VCaP (cell line): ENCODE measurements at regions not wholly inside any gene's neighbourhood (a gene's known extent, or its start where the extent isn't known, plus 50 kb on each side); places are given as distances from the start of the nearest gene placed in this dataset.

Source experiments
- H3K27ac ChIP-seq: fragments of 450-650 bp; 2 replicates; pipeline ENCODE4 v1.5.1; 2017
- CTCF ChIP-seq: fragments of 450-650 bp; conservative IDR thresholded peaks from 2 replicates; pipeline ENCODE4 v1.5.1; 2017; ENCODE audit warnings: mild to moderate bottlenecking, moderate library complexity

GRCh38 chr1:94332952-94333351 is 85.2 kb upstream of the ABCD3 start:
- no peak for TF ChIP-seq CTCF
- H3K27ac ChIP-seq = peak overlapping the region; percentile 30; the same call in 1 of the 2 replicates

- peak overlapping the region; percentile 30; the same call in 1 of the 2 replicates for H3K27ac ChIP-seq
- no peak for TF ChIP-seq CTCF
These were observed 85.7 kb upstream of the ABCD3 start for GRCh38 chr1:94332516-94332915.

- H3K27ac ChIP-seq = peak overlapping the region; percentile 92; the same call in 1 of the 2 replicates
- TF ChIP-seq CTCF = no peak
These were observed 88.2 kb upstream of the ABCD3 start for GRCh38 chr1:94329986-94330385.

- H3K27ac ChIP-seq = peak overlapping the region; percentile 92
- TF ChIP-seq CTCF = no peak
These were observed 88.9 kb upstream of the ABCD3 start for GRCh38 chr1:94329276-94329675.

- H3K27ac ChIP-seq = peak overlapping the region; percentile 92
- TF ChIP-seq CTCF = no peak
These were observed 89.8 kb upstream of the ARHGAP29 start for GRCh38 chr1:94327001-94327690.

- H3K27ac ChIP-seq = peak overlapping the region; percentile 92
- TF ChIP-seq CTCF = no peak
These were observed 88.9 kb upstream of the ARHGAP29 start for GRCh38 chr1:94326329-94326728.

- TF ChIP-seq CTCF = no peak
- H3K27ac ChIP-seq = peak overlapping the region; percentile 92
These were observed 88.3 kb upstream of the ARHGAP29 start for GRCh38 chr1:94325377-94326302.
